ENCODE measurements at regions not wholly inside any gene's neighbourhood (a gene's known extent, or its start where the extent isn't known, plus 50 kb on each side); places are given as distances from the start of the nearest gene placed in this dataset.

DNA sequence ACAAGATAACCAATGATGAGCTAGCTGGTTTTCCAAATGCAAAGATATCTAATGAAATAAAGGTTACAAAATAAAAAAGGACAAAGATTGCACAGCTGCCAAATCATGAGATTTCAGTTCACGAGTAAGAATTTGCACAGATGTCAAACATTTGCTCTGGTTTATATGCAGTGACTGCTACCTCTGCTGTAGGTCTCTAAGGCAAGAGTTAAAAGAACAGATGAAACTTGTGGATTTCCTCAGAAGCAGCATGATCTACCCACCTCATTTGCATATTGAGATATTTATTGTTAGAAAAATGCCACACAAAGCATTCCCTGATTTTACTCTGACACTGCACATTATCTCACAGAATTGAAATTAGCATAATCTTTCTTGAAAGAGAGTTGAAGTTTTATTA, 763.2 kb upstream of the ZEB2 start (continued):
- TF ChIP-seq ZFX (IDR thresholded peaks at IDR 0.05) (no peak), POLR2A (IDR thresholded peaks at IDR 0.05; ENCODE audit: borderline replicate concordance, extremely low read depth, insufficient read depth, insufficient read length) (no peak), RAD21 (IDR thresholded peaks at IDR 0.05; ENCODE audit: low read depth) (no peak), FOSL1 (IDR thresholded peaks at IDR 0.05; ENCODE audit: low read depth) (no peak), EGR1 (IDR thresholded peaks at IDR 0.05; ENCODE audit: low read depth) (no peak), YY1 (IDR thresholded peaks at IDR 0.05; ENCODE audit: extremely low read depth, insufficient replicate concordance, low read depth, low read length) (no peak), TCF7L2 (IDR thresholded peaks at IDR 0.05; ENCODE audit: borderline replicate concordance, extremely low read depth, insufficient read depth, insufficient read length) (no peak)
- TF ChIP-seq, protein P1, sequence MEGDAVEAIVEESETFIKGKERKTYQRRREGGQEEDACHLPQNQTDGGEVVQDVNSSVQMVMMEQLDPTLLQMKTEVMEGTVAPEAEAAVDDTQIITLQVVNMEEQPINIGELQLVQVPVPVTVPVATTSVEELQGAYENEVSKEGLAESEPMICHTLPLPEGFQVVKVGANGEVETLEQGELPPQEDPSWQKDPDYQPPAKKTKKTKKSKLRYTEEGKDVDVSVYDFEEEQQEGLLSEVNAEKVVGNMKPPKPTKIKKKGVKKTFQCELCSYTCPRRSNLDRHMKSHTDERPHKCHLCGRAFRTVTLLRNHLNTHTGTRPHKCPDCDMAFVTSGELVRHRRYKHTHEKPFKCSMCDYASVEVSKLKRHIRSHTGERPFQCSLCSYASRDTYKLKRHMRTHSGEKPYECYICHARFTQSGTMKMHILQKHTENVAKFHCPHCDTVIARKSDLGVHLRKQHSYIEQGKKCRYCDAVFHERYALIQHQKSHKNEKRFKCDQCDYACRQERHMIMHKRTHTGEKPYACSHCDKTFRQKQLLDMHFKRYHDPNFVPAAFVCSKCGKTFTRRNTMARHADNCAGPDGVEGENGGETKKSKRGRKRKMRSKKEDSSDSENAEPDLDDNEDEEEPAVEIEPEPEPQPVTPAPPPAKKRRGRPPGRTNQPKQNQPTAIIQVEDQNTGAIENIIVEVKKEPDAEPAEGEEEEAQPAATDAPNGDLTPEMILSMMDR (IDR thresholded peaks at IDR 0.05 in 2 of 3, conservative IDR thresholded peaks at IDR 0.05 in 1 of 3; ENCODE audit: borderline replicate concordance in 1 of 3, insufficient read depth in 1 of 3, low read depth in 2 of 3, low read length in 2 of 3): no peak

DNA sequence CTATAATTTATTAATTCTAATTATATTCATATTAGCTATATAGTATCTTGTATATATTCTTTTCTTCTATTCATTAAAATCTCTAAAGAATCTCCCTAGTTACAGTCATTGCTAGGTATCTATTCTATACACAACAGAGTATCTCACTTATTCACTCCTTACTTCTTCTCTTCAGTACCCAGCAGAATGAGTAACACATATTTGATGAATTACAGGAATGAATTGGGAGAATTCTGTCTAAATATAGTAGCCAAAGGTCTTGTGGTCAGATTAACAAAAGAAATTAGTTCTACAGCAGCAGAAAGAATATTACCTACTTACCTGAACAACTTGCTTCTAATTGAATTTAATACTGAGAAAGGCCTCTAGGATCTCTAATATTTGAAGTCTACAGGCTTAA, 758.0 kb upstream of the ZEB2 start:
- peaks cover 0 to 6% of the 10 kb centered on the region in 2 experiments; a peak in 2 of 4 replicates for H3K4me1 ChIP-seq (ENCODE audit: control insufficient read depth in 1 of 2, insufficient read depth in 2 of 2, low read length in 2 of 2)
- H3K9me3 ChIP-seq (ENCODE audit: control insufficient read depth in 1 of 2, insufficient read depth in 1 of 2, low read depth in 1 of 2, low read length in 2 of 2): no peaks in the 10 kb centered on the region
- POLR2A ChIA-PET: no interaction called here
- H3K9me2 ChIP-seq (ENCODE audit: insufficient read depth): no peaks in the 10 kb centered on the region
- DNase-seq (ENCODE audit: low read depth, low spot score) (no peak), ATAC-seq (no peak)
- H3K36me3 ChIP-seq (ENCODE audit: control insufficient read depth in 1 of 2, insufficient read depth in 2 of 2, low read length in 2 of 2): no peaks in the 10 kb centered on the region
- RAD21 ChIA-PET (ENCODE audit: low non-redundant PET in 1 of 2, low total read pairs in 2 of 2, uncharacterized antibody in 2 of 2, unreplicated experiment in 2 of 2): no interaction called here
- no peaks in the 10 kb centered on the region for H4K20me1 ChIP-seq (ENCODE audit: insufficient read depth)
- no peak overlapping the region for H3K27ac ChIP-seq (ENCODE audit: low read depth, low read length)
- H3K79me2 ChIP-seq (ENCODE audit: insufficient read depth, low read length): no peaks in the 10 kb centered on the region
- no peak overlapping the region for H3K4me2 ChIP-seq (ENCODE audit: low read length)
- CTCF ChIA-PET: no interaction called here
- no peak overlapping the region for H2AFZ ChIP-seq (ENCODE audit: low read depth, low read length, poor library complexity, severe bottlenecking)
- BruUV-seq (replicated peaks): no TSS peak
- no peak overlapping the region for H3K4me3 ChIP-seq (replicated peaks in 1 of 2; ENCODE audit: low read depth in 1 of 2, low read length in 2 of 2)
- no peaks in the 10 kb centered on the region for H3K27me3 ChIP-seq (ENCODE audit: insufficient read depth, low read length)
- TF ChIP-seq, protein P2, sequence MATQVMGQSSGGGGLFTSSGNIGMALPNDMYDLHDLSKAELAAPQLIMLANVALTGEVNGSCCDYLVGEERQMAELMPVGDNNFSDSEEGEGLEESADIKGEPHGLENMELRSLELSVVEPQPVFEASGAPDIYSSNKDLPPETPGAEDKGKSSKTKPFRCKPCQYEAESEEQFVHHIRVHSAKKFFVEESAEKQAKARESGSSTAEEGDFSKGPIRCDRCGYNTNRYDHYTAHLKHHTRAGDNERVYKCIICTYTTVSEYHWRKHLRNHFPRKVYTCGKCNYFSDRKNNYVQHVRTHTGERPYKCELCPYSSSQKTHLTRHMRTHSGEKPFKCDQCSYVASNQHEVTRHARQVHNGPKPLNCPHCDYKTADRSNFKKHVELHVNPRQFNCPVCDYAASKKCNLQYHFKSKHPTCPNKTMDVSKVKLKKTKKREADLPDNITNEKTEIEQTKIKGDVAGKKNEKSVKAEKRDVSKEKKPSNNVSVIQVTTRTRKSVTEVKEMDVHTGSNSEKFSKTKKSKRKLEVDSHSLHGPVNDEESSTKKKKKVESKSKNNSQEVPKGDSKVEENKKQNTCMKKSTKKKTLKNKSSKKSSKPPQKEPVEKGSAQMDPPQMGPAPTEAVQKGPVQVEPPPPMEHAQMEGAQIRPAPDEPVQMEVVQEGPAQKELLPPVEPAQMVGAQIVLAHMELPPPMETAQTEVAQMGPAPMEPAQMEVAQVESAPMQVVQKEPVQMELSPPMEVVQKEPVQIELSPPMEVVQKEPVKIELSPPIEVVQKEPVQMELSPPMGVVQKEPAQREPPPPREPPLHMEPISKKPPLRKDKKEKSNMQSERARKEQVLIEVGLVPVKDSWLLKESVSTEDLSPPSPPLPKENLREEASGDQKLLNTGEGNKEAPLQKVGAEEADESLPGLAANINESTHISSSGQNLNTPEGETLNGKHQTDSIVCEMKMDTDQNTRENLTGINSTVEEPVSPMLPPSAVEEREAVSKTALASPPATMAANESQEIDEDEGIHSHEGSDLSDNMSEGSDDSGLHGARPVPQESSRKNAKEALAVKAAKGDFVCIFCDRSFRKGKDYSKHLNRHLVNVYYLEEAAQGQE (IDR thresholded peaks at IDR 0.05; ENCODE audit: low read depth): no peak
- TF ChIP-seq, protein P3, sequence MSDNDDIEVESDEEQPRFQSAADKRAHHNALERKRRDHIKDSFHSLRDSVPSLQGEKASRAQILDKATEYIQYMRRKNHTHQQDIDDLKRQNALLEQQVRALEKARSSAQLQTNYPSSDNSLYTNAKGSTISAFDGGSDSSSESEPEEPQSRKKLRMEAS (IDR thresholded peaks at IDR 0.05): no peak
- no peak for TF ChIP-seq TCF7L2 (IDR thresholded peaks at IDR 0.05; ENCODE audit: borderline replicate concordance, extremely low read depth, insufficient read depth, insufficient read length)
- TF ChIP-seq YY1 (IDR thresholded peaks at IDR 0.05; ENCODE audit: extremely low read depth, insufficient replicate concordance, low read depth, low read length): no peak
- no peak for TF ChIP-seq EGR1 (IDR thresholded peaks at IDR 0.05; ENCODE audit: low read depth)
- TF ChIP-seq SIN3A (IDR thresholded peaks at IDR 0.05; ENCODE audit: low read depth): no peak
- TF ChIP-seq ELF1 (IDR thresholded peaks at IDR 0.05; ENCODE audit: borderline replicate concordance, low read depth): no peak
- H3K9ac ChIP-seq (ENCODE audit: low read length): no peak overlapping the region
- intact Hi-C loops (cut with micrococcal nuclease): no loop called here
